Stomach (tissue), 4 donors: ENCODE measurements at regions not wholly inside any gene's neighbourhood (a gene's known extent, or its start where the extent isn't known, plus 50 kb on each side); places are given as distances from the start of the nearest gene placed in this dataset.

Experiments
- CTCF ChIP-seq, 7 experiments: fragments of 450-650 bp in 4 of 7; fragments of 200-600 bp in 3 of 7; sonication (generic) in 3 of 7; IDR thresholded peaks; one replicate each; pipeline ENCODE4 v1.5.1; 2016 to 2019; ENCODE audit warnings: antibody characterized with exemption in 7 of 7, control low read depth in 2 of 7, mild to moderate bottlenecking in 1 of 7
- POLR2A ChIP-seq, 4 donors: fragments of 450-650 bp; IDR thresholded peaks; one replicate each; pipeline ENCODE4 v1.6.1; 2016; ENCODE audit warnings: antibody characterized with exemption in 4 of 4, control low read depth in 2 of 4, mild to moderate bottlenecking in 1 of 4, moderate library complexity in 1 of 4
- POLR2AphosphoS5 ChIP-seq, 3 donors: sonication (generic); formaldehyde crosslinking; IDR thresholded peaks; one replicate each; pipeline ENCODE4 v1.6.1; 2016; ENCODE audit warnings: antibody characterized with exemption in 3 of 3

- TF ChIP-seq CTCF (IDR thresholded peaks at IDR 0.05) (no peak), POLR2A (IDR thresholded peaks at IDR 0.05) (no peak), POLR2AphosphoS5 (IDR thresholded peaks at IDR 0.05) (no peak)
Measured at GRCh38 chr12:115866909-115867525, 410.5 kb downstream of the MED13L start.
